ENCODE measurements at regions not wholly inside any gene's neighbourhood (a gene's known extent, or its start where the extent isn't known, plus 50 kb on each side); places are given as distances from the start of the nearest gene placed in this dataset.

- no peak for TF ChIP-seq CTCF (IDR thresholded peaks at IDR 0.05; ENCODE audit: extremely low read depth, low read depth, low read length)
- Histone ChIP-seq H3K27ac (ENCODE audit: low read depth, low read length) (no peak overlapping the region), H3K36me3 (ENCODE audit: insufficient read depth, low read length) (no peaks in the 10 kb centered on the region), H3K9me3 (ENCODE audit: low read depth, low read length) (no peaks in the 10 kb centered on the region), H3K27me3 (ENCODE audit: insufficient read depth, low read length) (peaks cover 28% of the 10 kb centered on the region), H2AFZ (ENCODE audit: low read length) (no peak overlapping the region), H4K20me1 (ENCODE audit: insufficient read depth, low read length) (no peaks in the 10 kb centered on the region), H3K4me3 (ENCODE audit: insufficient read depth, low read length) (no peak overlapping the region), H3K4me2 (ENCODE audit: insufficient read depth, low read length) (no peak overlapping the region), H3K79me2 (ENCODE audit: insufficient read depth, low read length) (no peaks in the 10 kb centered on the region), H3K4me1 (ENCODE audit: insufficient read depth, low read length) (no peaks in the 10 kb centered on the region)
- no peak for DNase-seq (ENCODE audit: insufficient read length, low spot score, missing footprints)
These were observed 92.1 kb upstream of the FGFR2 start for GRCh38 chr10:121690152-121690848.

GRCh38 chr10:121687095-121687813 is 89.0 kb upstream of the FGFR2 start:
- no peaks in the 10 kb centered on the region for H4K20me1 ChIP-seq (ENCODE audit: insufficient read depth, low read length)
- H3K27ac ChIP-seq (ENCODE audit: low read depth, low read length): no peak overlapping the region
- H3K4me3 ChIP-seq (ENCODE audit: insufficient read depth, low read length): no peak overlapping the region
- H3K4me2 ChIP-seq (ENCODE audit: insufficient read depth, low read length): no peak overlapping the region
- DNase-seq (ENCODE audit: insufficient read length, low spot score, missing footprints): no peak
- H3K27me3 ChIP-seq (ENCODE audit: insufficient read depth, low read length): peaks cover 26% of the 10 kb centered on the region
- TF ChIP-seq CTCF (IDR thresholded peaks at IDR 0.05; ENCODE audit: extremely low read depth, low read depth, low read length): no peak
- H3K4me1 ChIP-seq (ENCODE audit: insufficient read depth, low read length): no peaks in the 10 kb centered on the region
- H3K79me2 ChIP-seq (ENCODE audit: insufficient read depth, low read length): no peaks in the 10 kb centered on the region
- no peaks in the 10 kb centered on the region for H3K9me3 ChIP-seq (ENCODE audit: low read depth, low read length)
- H3K36me3 ChIP-seq (ENCODE audit: insufficient read depth, low read length): no peaks in the 10 kb centered on the region
- no peak overlapping the region for H2AFZ ChIP-seq (ENCODE audit: low read length)

- Histone ChIP-seq H4K20me1 (ENCODE audit: insufficient read depth, low read length) (no peaks in the 10 kb centered on the region), H3K27me3 (ENCODE audit: insufficient read depth, low read length) (peaks cover 11% of the 10 kb centered on the region), H3K9me3 (ENCODE audit: low read depth, low read length) (no peaks in the 10 kb centered on the region), H3K4me1 (ENCODE audit: insufficient read depth, low read length) (no peaks in the 10 kb centered on the region), H3K4me2 (ENCODE audit: insufficient read depth, low read length) (no peak overlapping the region), H3K79me2 (ENCODE audit: insufficient read depth, low read length) (no peaks in the 10 kb centered on the region), H3K4me3 (ENCODE audit: insufficient read depth, low read length) (no peak overlapping the region), H3K36me3 (ENCODE audit: insufficient read depth, low read length) (no peaks in the 10 kb centered on the region), H2AFZ (ENCODE audit: low read length) (no peak overlapping the region), H3K27ac (ENCODE audit: low read depth, low read length) (no peak overlapping the region)
- TF ChIP-seq CTCF (IDR thresholded peaks at IDR 0.05; ENCODE audit: extremely low read depth, low read depth, low read length): no peak
- no peak for DNase-seq (ENCODE audit: insufficient read length, low spot score, missing footprints)
These were observed 86.0 kb upstream of the FGFR2 start for GRCh38 chr10:121684276-121684675.

- Histone ChIP-seq H3K4me3 (ENCODE audit: insufficient read depth, low read length) (no peak overlapping the region), H3K27me3 (ENCODE audit: insufficient read depth, low read length) (peaks cover 11% of the 10 kb centered on the region), H3K27ac (ENCODE audit: low read depth, low read length) (no peak overlapping the region), H3K9me3 (ENCODE audit: low read depth, low read length) (no peaks in the 10 kb centered on the region), H3K4me2 (ENCODE audit: insufficient read depth, low read length) (no peak overlapping the region), H3K36me3 (ENCODE audit: insufficient read depth, low read length) (no peaks in the 10 kb centered on the region), H4K20me1 (ENCODE audit: insufficient read depth, low read length) (no peaks in the 10 kb centered on the region), H3K79me2 (ENCODE audit: insufficient read depth, low read length) (no peaks in the 10 kb centered on the region), H2AFZ (ENCODE audit: low read length) (no peak overlapping the region), H3K4me1 (ENCODE audit: insufficient read depth, low read length) (no peaks in the 10 kb centered on the region)
- no peak for DNase-seq (ENCODE audit: insufficient read length, low spot score, missing footprints)
- no peak for TF ChIP-seq CTCF (IDR thresholded peaks at IDR 0.05; ENCODE audit: extremely low read depth, low read depth, low read length)
These were observed 85.6 kb upstream of the FGFR2 start for GRCh38 chr10:121683816-121684215.
